ENCODE measurements at regions not wholly inside any gene's neighbourhood (a gene's known extent, or its start where the extent isn't known, plus 50 kb on each side); places are given as distances from the start of the nearest gene placed in this dataset.
A peak's percentile ranks its signal among the peaks of the same experiment; 100 is the strongest.

DNA sequence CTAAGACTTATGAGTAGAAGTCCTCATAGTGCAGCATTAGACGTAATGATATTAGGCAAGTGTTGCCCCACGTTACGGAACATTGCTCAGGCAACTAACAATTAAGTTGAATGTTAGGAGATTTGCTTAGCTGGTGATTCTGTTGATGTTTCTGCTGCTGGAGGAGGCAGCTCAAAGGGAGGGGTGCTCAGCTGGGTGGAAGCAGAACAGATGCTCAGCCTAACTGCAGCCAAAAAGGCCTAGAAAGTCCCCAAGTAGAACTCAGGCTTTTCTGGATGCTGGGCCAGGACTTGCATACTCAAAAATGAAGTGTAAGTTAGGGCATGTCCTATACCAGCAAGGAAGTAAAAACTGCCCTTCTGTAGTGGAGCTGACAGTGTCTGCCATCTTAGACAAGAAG lies 201.4 kb downstream of the ADRA2A start (continued):
- TF ChIP-seq ZNF462 (CRISPR knock-in tag; IDR thresholded peaks at IDR 0.05) = no peak
- no peak for TF ChIP-seq EZH2phosphoT487 (IDR thresholded peaks at IDR 0.05; ENCODE audit: unreplicated experiment)

- peak; percentile 54 to 57 for TF ChIP-seq CTCF (conservative IDR thresholded peaks at IDR 0.05; ENCODE audit: low read depth in 2 of 2)
- no peak for TF ChIP-seq ZNF114 (CRISPR knock-in tag; IDR thresholded peaks at IDR 0.05)
- Histone ChIP-seq H3K4me2 (no peak overlapping the region), H4K20me1 (replicated peaks; ENCODE audit: insufficient read depth) (no peaks in the 10 kb centered on the region), H3K4me1 (ENCODE audit: insufficient read depth) (no peaks in the 10 kb centered on the region), H3K4me3 (no peak overlapping the region), H3K9me2 (ENCODE audit: insufficient read depth) (no peaks in the 10 kb centered on the region), H3K27me3 (ENCODE audit: insufficient read depth) (no peaks in the 10 kb centered on the region), H3K27ac (ENCODE audit: low read depth) (no peak overlapping the region), H3F3A (replicated peaks; ENCODE audit: low read depth) (no peaks in the 10 kb centered on the region), H2AFZ (peak overlapping the region; percentile 25; the same call in 1 of the 2 replicates), H3K36me3 (ENCODE audit: insufficient read depth) (no peaks in the 10 kb centered on the region), H3K79me2 (replicated peaks; ENCODE audit: insufficient read depth) (no peaks in the 10 kb centered on the region)
- DNase-seq (ENCODE audit: low spot score) (peak; percentile 74), ATAC-seq (peak; percentile 87)
- Mint-ChIP-seq H3K4me3 (no peak overlapping the region), H3K27me3 (ENCODE audit: insufficient read depth, low read depth, poor library complexity) (no peaks in the 10 kb centered on the region), H3K9me3 (no peaks in the 10 kb centered on the region; the same call in 2 of the 3 replicates), H3K4me1 (no peaks in the 10 kb centered on the region), H3K36me3 (ENCODE audit: low read depth) (no peaks in the 10 kb centered on the region), H3K27ac (no peak overlapping the region)
Measured at GRCh38 chr10:111281516-111281915, 204.7 kb downstream of the ADRA2A start.
